ENCODE measurements at regions not wholly inside any gene's neighbourhood (a gene's known extent, or its start where the extent isn't known, plus 50 kb on each side); places are given as distances from the start of the nearest gene placed in this dataset.

DNA sequence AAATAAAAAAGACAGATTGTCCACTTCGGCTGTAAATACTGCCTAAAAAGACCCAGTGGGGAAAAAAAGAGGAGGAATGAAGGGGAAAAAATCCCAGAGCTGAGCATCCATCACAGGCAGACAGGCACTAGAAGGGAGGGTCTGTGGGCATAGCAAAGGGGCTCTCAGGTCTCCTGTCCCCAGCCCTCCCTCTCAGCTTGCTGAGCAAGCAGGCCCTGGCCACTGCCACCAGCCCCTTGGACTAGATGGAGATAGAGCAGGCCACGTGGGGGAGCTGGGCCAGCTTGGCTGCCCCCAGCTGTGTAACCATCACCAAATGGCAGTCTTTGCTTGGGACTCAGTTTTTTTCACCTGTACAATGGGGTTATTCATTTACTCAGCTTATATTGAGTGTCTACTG is 141.6 kb upstream of the UNC5B start:
- FAIRE-seq (no peak), DNase-seq (ENCODE audit: extremely low read depth in 1 of 4, low spot score in 3 of 4) (no peak), ATAC-seq (no peak)
- Histone ChIP-seq H3K4me1 (replicated peaks in 1 of 2; ENCODE audit: control insufficient read depth in 2 of 2, insufficient read depth in 2 of 2, low read length in 2 of 2) (no peaks in the 10 kb centered on the region), H3K9ac (ENCODE audit: insufficient read depth in 1 of 2, low read depth in 2 of 2, low read length in 2 of 2) (no peak overlapping the region), H3K9me1 (ENCODE audit: control insufficient read depth, insufficient read depth, low read length) (no peaks in the 10 kb centered on the region), H3K79me2 (ENCODE audit: control insufficient read depth, insufficient read depth, low read length) (no peaks in the 10 kb centered on the region), H3K27me3 (ENCODE audit: control insufficient read depth in 2 of 2, insufficient read depth in 2 of 2, low read length in 2 of 2) (peaks cover 33 to 90% of the 10 kb centered on the region in 2 experiments; a peak in 4 of 5 replicates), H2AFZ (ENCODE audit: low read depth, low read length) (no peak overlapping the region), H3K4me3 (no peak overlapping the region), H3K9me3 (replicated peaks; ENCODE audit: control insufficient read depth, insufficient read depth, low read depth, low read length) (no peaks in the 10 kb centered on the region), H3K36me3 (ENCODE audit: control insufficient read depth, insufficient read depth, low read length) (no peaks in the 10 kb centered on the region), H3K27ac (ENCODE audit: extremely low read depth, low read depth, low read length) (no peak overlapping the region), H4K20me1 (replicated peaks; ENCODE audit: control insufficient read depth, insufficient read depth, low read length) (peaks cover 41% of the 10 kb centered on the region), H3K4me2 (ENCODE audit: insufficient read depth, low read length) (no peak overlapping the region)
- TF ChIP-seq HLTF (IDR thresholded peaks at IDR 0.05), result no peak
- TF ChIP-seq, protein P1, sequence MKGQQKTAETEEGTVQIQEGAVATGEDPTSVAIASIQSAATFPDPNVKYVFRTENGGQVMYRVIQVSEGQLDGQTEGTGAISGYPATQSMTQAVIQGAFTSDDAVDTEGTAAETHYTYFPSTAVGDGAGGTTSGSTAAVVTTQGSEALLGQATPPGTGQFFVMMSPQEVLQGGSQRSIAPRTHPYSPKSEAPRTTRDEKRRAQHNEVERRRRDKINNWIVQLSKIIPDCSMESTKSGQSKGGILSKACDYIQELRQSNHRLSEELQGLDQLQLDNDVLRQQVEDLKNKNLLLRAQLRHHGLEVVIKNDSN (CRISPR knock-in tag; IDR thresholded peaks at IDR 0.05), result peak; percentile 19; the same call in 1 of the 2 replicates
- 0% methylated on average over 2 of the region's 2 CpGs for WGBS (ENCODE audit: insufficient coverage, low coverage, missing lambda C conversion rate)
- POLR2A ChIA-PET, result no interaction called here
- intact Hi-C loops (cut with micrococcal nuclease) (no loop called here), in situ Hi-C loops (cut with MboI) (no loop called here)
- no TSS peak for BruUV-seq (replicated peaks)
- CTCF ChIA-PET (ENCODE audit: low intra/inter-chr PET ratio), result interaction anchor here (0.6 kb wide), 1 partner anchor 38 kb away, joined by 3 read pairs; no protein-coding TSS in a partner anchor

DNA sequence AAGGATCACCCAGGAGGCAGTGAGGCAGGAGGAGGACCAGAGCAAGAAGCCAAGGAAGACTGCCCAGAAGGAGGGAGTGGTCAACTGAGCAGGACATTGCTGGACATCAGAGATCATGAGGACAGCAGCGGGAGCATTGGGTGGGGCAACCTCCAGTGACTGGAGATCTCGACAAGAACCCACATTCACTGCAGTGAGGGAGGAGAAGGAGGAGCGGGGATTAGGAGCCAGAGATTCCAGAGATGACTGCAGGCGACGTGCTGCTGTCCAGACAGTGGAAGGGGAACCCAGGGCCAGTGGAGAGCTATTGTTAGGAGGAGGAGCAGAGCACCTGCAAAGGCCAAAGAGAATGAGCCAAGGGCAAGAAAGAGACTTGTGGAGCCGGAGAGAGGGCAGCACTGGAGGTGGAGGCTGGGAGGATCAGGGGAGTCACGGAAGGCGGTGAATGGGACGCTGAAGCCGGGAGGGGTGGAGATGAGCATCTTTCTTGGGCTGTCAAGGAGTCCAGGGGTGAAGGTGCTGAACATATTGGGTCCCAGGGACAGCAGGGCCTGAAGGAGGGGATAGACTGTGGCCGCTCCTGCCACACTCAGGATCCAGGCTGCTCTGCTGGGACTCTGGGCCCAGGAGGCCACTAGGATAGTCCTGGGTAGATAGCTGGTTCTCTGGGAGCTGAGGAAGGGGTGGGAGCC is 140.1 kb upstream of the UNC5B start:
- no peaks in the 10 kb centered on the region for H3K79me2 ChIP-seq (ENCODE audit: control insufficient read depth, insufficient read depth, low read length)
- H3K4me1 ChIP-seq (replicated peaks in 1 of 2; ENCODE audit: control insufficient read depth in 2 of 2, insufficient read depth in 2 of 2, low read length in 2 of 2), result no peaks in the 10 kb centered on the region
- ChIA-PET CTCF (ENCODE audit: low intra/inter-chr PET ratio) (no interaction called here), POLR2A (interaction anchor here (1.2 kb wide), 1 partner anchor 11 kb away, joined by 4 read pairs; no protein-coding TSS in a partner anchor)
- WGBS (ENCODE audit: insufficient coverage, low coverage, missing lambda C conversion rate), result 2% methylated on average over 11 of the region's 11 CpGs
- H3K4me3 ChIP-seq, result no peak overlapping the region
- H3K27me3 ChIP-seq (ENCODE audit: control insufficient read depth in 2 of 2, insufficient read depth in 2 of 2, low read length in 2 of 2), result peaks cover 46 to 93% of the 10 kb centered on the region in 2 experiments
- intact Hi-C loops (cut with micrococcal nuclease), result no loop called here
- BruUV-seq (replicated peaks), result no TSS peak
- H2AFZ ChIP-seq (ENCODE audit: low read depth, low read length), result no peak overlapping the region
- H4K20me1 ChIP-seq (replicated peaks; ENCODE audit: control insufficient read depth, insufficient read depth, low read length), result peaks cover 49% of the 10 kb centered on the region
- no peak for DNase-seq (ENCODE audit: extremely low read depth in 1 of 4, low spot score in 3 of 4)
- no peak overlapping the region for H3K4me2 ChIP-seq (ENCODE audit: insufficient read depth, low read length)
- H3K27ac ChIP-seq (ENCODE audit: extremely low read depth, low read depth, low read length), result no peak overlapping the region; the same call in 2 of the 3 replicates
- H3K9ac ChIP-seq (ENCODE audit: insufficient read depth in 1 of 2, low read depth in 2 of 2, low read length in 2 of 2), result no peak overlapping the region; a peak in 1 of 4 replicates
- no peak for FAIRE-seq
- no peak for ATAC-seq
- no peaks in the 10 kb centered on the region for H3K36me3 ChIP-seq (ENCODE audit: control insufficient read depth, insufficient read depth, low read length)
- no peaks in the 10 kb centered on the region for H3K9me3 ChIP-seq (replicated peaks; ENCODE audit: control insufficient read depth, insufficient read depth, low read depth, low read length)
- H3K9me1 ChIP-seq (ENCODE audit: control insufficient read depth, insufficient read depth, low read length), result no peaks in the 10 kb centered on the region
- in situ Hi-C loops (cut with MboI), result no loop called here
- no peak for TF ChIP-seq RNF2 (IDR thresholded peaks at IDR 0.05)
- TF ChIP-seq BRD4 (IDR thresholded peaks at IDR 0.05), result no peak
- TF ChIP-seq ZNF143 (CRISPR knock-in tag; IDR thresholded peaks at IDR 0.05), result no peak
- TF ChIP-seq ZSCAN32 (CRISPR knock-in tag; IDR thresholded peaks at IDR 0.05), result no peak
- no peak for TF ChIP-seq KHSRP (IDR thresholded peaks at IDR 0.05)
- no peak for TF ChIP-seq HDGF (IDR thresholded peaks at IDR 0.05)
- no peak for TF ChIP-seq ZNF77 (CRISPR knock-in tag; IDR thresholded peaks at IDR 0.05)

Measured in K562 (cell line).